CD4-positive, alpha-beta T cell treated with Interleukin-15 for 4 hours (primary cell): ENCODE measurements at regions not wholly inside any gene's neighbourhood (a gene's known extent, or its start where the extent isn't known, plus 50 kb on each side); places are given as distances from the start of the nearest gene placed in this dataset.
"Not testable (repeated sequence)": the region's sequence is repeated elsewhere in the genome, so short reads cannot be mapped to it uniquely, and the experiment has no call there.

Source experiments
- DNase-seq: peaks from one replicate; pipeline ENCODE4 v3.0.0-alpha.2; 2020; ENCODE audit warnings: low spot score

GRCh38 chrX:40950546-40950945 is 134.7 kb upstream of the USP9X start:
- no peak for DNase-seq

GRCh38 chrX:40951407-40951806 is 133.8 kb upstream of the USP9X start:
- DNase-seq, result not testable (repeated sequence)

GRCh38 chrX:40952855-40953254 is 132.4 kb upstream of the USP9X start:
- peak; percentile 5 for DNase-seq

- no peak for DNase-seq
Measured at GRCh38 chrX:40953369-40953768, 131.9 kb upstream of the USP9X start.

GRCh38 chrX:40960041-40960440 is 125.2 kb upstream of the USP9X start:
- DNase-seq, result no peak

- DNase-seq, result no peak
Measured at GRCh38 chrX:40962793-40963407, 122.3 kb upstream of the USP9X start.

GRCh38 chrX:40964008-40964407 is 121.2 kb upstream of the USP9X start:
- DNase-seq, result no peak

- DNase-seq, result no peak
Measured at GRCh38 chrX:40964633-40965586, 120.3 kb upstream of the USP9X start.

GRCh38 chrX:40966213-40966820 is 118.9 kb upstream of the USP9X start:
- no peak for DNase-seq

GRCh38 chrX:40968180-40968579 is 117.1 kb upstream of the USP9X start:
- no peak for DNase-seq

- no peak for DNase-seq
Measured at GRCh38 chrX:40971736-40972135, 113.5 kb upstream of the USP9X start.

GRCh38 chrX:40973619-40974018 is 111.6 kb upstream of the USP9X start:
- no peak for DNase-seq

GRCh38 chrX:40975951-40976350 is 109.3 kb upstream of the USP9X start:
- DNase-seq, result no peak

GRCh38 chrX:40976981-40977380 is 108.3 kb upstream of the USP9X start:
- no peak for DNase-seq

GRCh38 chrX:40984962-40985361 is 100.3 kb upstream of the USP9X start:
- no peak for DNase-seq

GRCh38 chrX:40987413-40987812 is 97.8 kb upstream of the USP9X start:
- no peak for DNase-seq

GRCh38 chrX:40988100-40988499 is 97.1 kb upstream of the USP9X start:
- DNase-seq, result no peak

- not testable (repeated sequence) for DNase-seq
Measured at GRCh38 chrX:40993395-40993794, 91.8 kb upstream of the USP9X start.

- no peak for DNase-seq
Measured at GRCh38 chrX:40996886-40997530, 88.2 kb upstream of the USP9X start.

- DNase-seq, result no peak
Measured at GRCh38 chrX:40998123-40998522, 87.1 kb upstream of the USP9X start.

- DNase-seq, result no peak
Measured at GRCh38 chrX:41001327-41001726, 83.9 kb upstream of the USP9X start.

- no peak for DNase-seq
Measured at GRCh38 chrX:41002026-41002425, 83.2 kb upstream of the USP9X start.
